ENCODE measurements at regions not wholly inside any gene's neighbourhood (a gene's known extent, or its start where the extent isn't known, plus 50 kb on each side); places are given as distances from the start of the nearest gene placed in this dataset.

GRCh38 chr7:131109759-131110296 is 217.8 kb upstream of the MKLN1 start:
- TF ChIP-seq, protein P1, sequence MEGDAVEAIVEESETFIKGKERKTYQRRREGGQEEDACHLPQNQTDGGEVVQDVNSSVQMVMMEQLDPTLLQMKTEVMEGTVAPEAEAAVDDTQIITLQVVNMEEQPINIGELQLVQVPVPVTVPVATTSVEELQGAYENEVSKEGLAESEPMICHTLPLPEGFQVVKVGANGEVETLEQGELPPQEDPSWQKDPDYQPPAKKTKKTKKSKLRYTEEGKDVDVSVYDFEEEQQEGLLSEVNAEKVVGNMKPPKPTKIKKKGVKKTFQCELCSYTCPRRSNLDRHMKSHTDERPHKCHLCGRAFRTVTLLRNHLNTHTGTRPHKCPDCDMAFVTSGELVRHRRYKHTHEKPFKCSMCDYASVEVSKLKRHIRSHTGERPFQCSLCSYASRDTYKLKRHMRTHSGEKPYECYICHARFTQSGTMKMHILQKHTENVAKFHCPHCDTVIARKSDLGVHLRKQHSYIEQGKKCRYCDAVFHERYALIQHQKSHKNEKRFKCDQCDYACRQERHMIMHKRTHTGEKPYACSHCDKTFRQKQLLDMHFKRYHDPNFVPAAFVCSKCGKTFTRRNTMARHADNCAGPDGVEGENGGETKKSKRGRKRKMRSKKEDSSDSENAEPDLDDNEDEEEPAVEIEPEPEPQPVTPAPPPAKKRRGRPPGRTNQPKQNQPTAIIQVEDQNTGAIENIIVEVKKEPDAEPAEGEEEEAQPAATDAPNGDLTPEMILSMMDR (conservative IDR thresholded peaks at IDR 0.05; ENCODE audit: low read depth, low read length), result no peak
- TF ChIP-seq EZH2 (IDR thresholded peaks at IDR 0.05; ENCODE audit: borderline replicate concordance, low read depth, low read length, poor library complexity, severe bottlenecking), result no peak

All from A673 (cell line).